ENCODE measurements at regions not wholly inside any gene's neighbourhood (a gene's known extent, or its start where the extent isn't known, plus 50 kb on each side); places are given as distances from the start of the nearest gene placed in this dataset.
"Not testable (repeated sequence)": the region's sequence is repeated elsewhere in the genome, so short reads cannot be mapped to it uniquely, and the experiment has no call there.

DNA sequence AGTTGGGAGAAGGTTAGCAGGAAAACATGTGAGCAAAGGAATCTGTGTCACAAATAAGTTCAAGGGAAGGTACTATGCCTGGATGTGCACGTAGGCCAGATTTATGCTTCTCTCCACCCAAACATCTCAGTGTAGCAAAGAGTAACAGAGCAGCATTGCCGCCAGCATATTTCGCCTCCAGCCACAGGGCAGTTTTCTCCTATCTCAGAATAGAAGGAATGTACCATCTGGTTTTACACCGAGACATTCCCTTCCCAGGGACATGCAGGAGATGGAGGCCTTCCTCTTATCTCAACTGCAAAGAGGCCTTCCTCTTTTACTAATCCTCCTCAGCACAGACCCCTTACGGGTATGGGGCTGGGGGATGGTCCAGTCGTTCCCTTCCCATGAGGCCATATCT lies 155.4 kb downstream of the PABPC4L start:
- TF ChIP-seq POLR2AphosphoS5, POLR2A (IDR thresholded peaks at IDR 0.05): not testable (repeated sequence)
